Transverse colon (tissue), 4 donors: ENCODE measurements at regions not wholly inside any gene's neighbourhood (a gene's known extent, or its start where the extent isn't known, plus 50 kb on each side); places are given as distances from the start of the nearest gene placed in this dataset.

Experiments
- DNase-seq: peaks from one replicate; pipeline ENCODE4 v3.0.0-alpha.2; 2019
- H3K27ac ChIP-seq, 4 donors: fragments of 200-600 bp; sonication (generic); 2 replicates each; pipeline ENCODE4 v1.5.1; 2016 to 2018; ENCODE audit warnings: inconsistent platforms in 4 of 4
- H3K27me3 ChIP-seq: fragments of 200-600 bp; sonication (generic); 2 replicates; pipeline ENCODE4 v1.5.1; 2017; ENCODE audit warnings: inconsistent platforms
- H3K36me3 ChIP-seq, 4 donors: fragments of 200-600 bp; sonication (generic); 2 replicates each; pipeline ENCODE4 v1.5.1; 2017 to 2019; ENCODE audit warnings: inconsistent platforms in 4 of 4
- H3K4me1 ChIP-seq, 4 donors: fragments of 200-600 bp; sonication (generic); 2 replicates each; pipeline ENCODE4 v1.5.1; 2017 to 2020; ENCODE audit warnings: inconsistent platforms in 4 of 4
- H3K4me3 ChIP-seq, 4 donors: fragments of 200-600 bp; sonication (generic); 1 replicate in 1 of 4; 2 replicates in 3 of 4; pipeline versions ENCODE4 v1.5.1 to v1.6.1; 2017 to 2019; ENCODE audit warnings: inconsistent platforms in 4 of 4
- H3K9me3 ChIP-seq, 2 donors: fragments of 200-600 bp; sonication (generic); 2 replicates each; pipeline ENCODE4 v1.5.1; 2017 to 2019; ENCODE audit warnings: inconsistent platforms in 2 of 2
- CTCF ChIP-seq, 5 experiments: fragments of 200-600 bp in 3 of 5; fragments of 450-650 bp in 2 of 5; sonication (generic) in 3 of 5; IDR thresholded peaks; 1 replicate in 2 of 5; 2 replicates in 3 of 5; pipeline ENCODE4 v1.5.1; 2016 to 2017; ENCODE audit warnings: antibody characterized with exemption in 5 of 5, inconsistent platforms in 3 of 5, mild to moderate bottlenecking in 2 of 5, moderate library complexity in 1 of 5
- EP300 ChIP-seq: sonication (generic); formaldehyde crosslinking; IDR thresholded peaks from one replicate; pipeline ENCODE4 v1.6.1; 2017; ENCODE audit warnings: antibody characterized with exemption, low read depth
- POLR2A ChIP-seq: fragments of 450-650 bp; IDR thresholded peaks from one replicate; pipeline ENCODE4 v1.6.1; 2016; ENCODE audit warnings: antibody characterized with exemption, mild to moderate bottlenecking, moderate library complexity
- POLR2AphosphoS5 ChIP-seq, 3 donors: sonication (generic); formaldehyde crosslinking; IDR thresholded peaks; one replicate each; pipeline ENCODE4 v1.6.1; 2016; ENCODE audit warnings: antibody characterized with exemption in 3 of 3
- WGBS, 2 donors: methylation state at CpG; one replicate each; pipeline ENCODE4 v1.1.5; 2018; ENCODE audit warnings: low coverage in 1 of 2; 5-methylcytosine and 5-hydroxymethylcytosine counted together
- in situ Hi-C, 4 donors: fragments of 200-750 bp; cut with MboI; loops; one replicate each; pipeline versions ENCODE4 v1.15.0 to v1.15.1; 2017; ENCODE audit warnings: low sequenced_read_pairs in 3 of 4, low pct_ligation_motif_present in 1 of 4, low pct_unique_long_range_greater_than_20kb in 1 of 4
- intact Hi-C: fragments of 100-400 bp; cut with DNase I; formaldehyde crosslinking; loops from one replicate; pipeline ENCODE4 v1.15.1; 2023; ENCODE audit warnings: low total_unique reads

- in situ Hi-C loops = no loop called here
- TF ChIP-seq EP300 = no peak
- TF ChIP-seq POLR2AphosphoS5 (IDR thresholded peaks at IDR 0.05) = no peak
- no peak for TF ChIP-seq CTCF (IDR thresholded peaks at IDR 0.05)
- TF ChIP-seq POLR2A = no peak
- H3K27ac ChIP-seq = no peak overlapping the region
- no peak for DNase-seq
- WGBS, 2 donors = 83% methylated on average over 19 of the region's 24 CpGs; no CpG with 5 or more reads in 1 of the 2 donors
- intact Hi-C loops = no loop called here
- H3K9me3 ChIP-seq = no peaks in the 10 kb centered on the region
- peaks cover 11 to 26% (median 19%) of the 10 kb centered on the region in 4 donors for H3K4me1 ChIP-seq
- no peaks in the 10 kb centered on the region for H3K36me3 ChIP-seq
- no peaks in the 10 kb centered on the region for H3K27me3 ChIP-seq
- no peak overlapping the region for H3K4me3 ChIP-seq
These were observed 51.0 kb upstream of the ELN start for GRCh38 chr7:73976761-73977618.

GRCh38 chr7:73977619-73978618 is 50.1 kb upstream of the ELN start:
- Histone ChIP-seq H3K4me1 (peaks cover 11 to 26% (median 19%) of the 10 kb centered on the region in 4 donors), H3K27me3 (no peaks in the 10 kb centered on the region), H3K36me3 (no peaks in the 10 kb centered on the region), H3K9me3 (no peaks in the 10 kb centered on the region), H3K4me3 (no peak overlapping the region), H3K27ac (peak overlapping the region; percentile 72 to 78 (median 78))
- in situ Hi-C loops = no loop called here
- intact Hi-C loops = no loop called here
- no peak for TF ChIP-seq POLR2A
- no peak for TF ChIP-seq EP300
- no peak for TF ChIP-seq CTCF (IDR thresholded peaks at IDR 0.05)
- no peak for TF ChIP-seq POLR2AphosphoS5 (IDR thresholded peaks at IDR 0.05)
- WGBS, 2 donors = 59 to 80% methylated on average over 1 to 23 of the region's 23 CpGs
- peak; percentile 58 for DNase-seq
